NCI-H1092 treated with DMSO at 0.1 percent for 48 hours (cell line): ENCODE measurements at regions not wholly inside any gene's neighbourhood (a gene's known extent, or its start where the extent isn't known, plus 50 kb on each side); places are given as distances from the start of the nearest gene placed in this dataset.
"Not testable (repeated sequence)": the region's sequence is repeated elsewhere in the genome, so short reads cannot be mapped to it uniquely, and the experiment has no call there.

ENCODE experiments used
- DNase-seq: peaks from one replicate; lab custom pipeline; 2025; lab: John Stamatoyannopoulos, UW

DNA sequence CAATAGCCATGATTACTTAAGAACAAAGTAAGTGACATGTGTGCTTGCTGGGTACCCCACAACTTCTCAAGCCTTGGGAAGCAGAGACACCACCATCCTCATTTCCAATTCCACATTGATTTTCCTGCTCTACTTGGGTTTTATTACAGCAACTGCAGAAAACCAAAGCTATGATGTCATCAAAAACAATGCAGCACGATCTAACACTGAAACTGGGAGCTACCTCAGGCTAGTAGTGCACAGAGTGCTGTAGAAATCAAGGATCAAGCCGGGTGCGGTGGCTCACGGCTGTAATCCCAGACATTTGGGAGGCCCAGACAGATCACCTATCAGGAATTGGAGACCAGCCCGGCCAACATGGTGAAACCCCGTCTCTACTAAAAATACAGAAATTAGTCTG is 174.4 kb upstream of the MSX2 start:
- no peak for DNase-seq

DNA sequence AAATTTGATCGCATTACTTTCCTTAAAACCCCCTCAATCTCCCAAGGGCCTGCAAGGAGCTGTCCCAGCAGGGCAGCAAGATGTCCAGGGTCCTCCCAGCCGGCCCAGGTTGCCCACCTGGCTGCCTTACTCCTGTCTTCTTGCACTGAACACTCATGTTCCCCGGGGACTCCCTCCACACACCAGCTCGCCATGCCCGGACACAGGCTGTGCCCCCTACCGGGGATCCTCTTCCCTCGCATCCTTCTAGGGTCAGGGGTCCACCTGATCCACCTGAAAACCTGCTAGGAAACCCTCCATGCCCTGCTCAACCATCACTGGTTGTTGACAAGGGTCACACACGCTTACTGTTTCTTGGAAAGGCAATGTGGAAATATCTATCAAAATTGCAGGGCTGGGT is 172.0 kb upstream of the MSX2 start:
- DNase-seq = no peak

DNA sequence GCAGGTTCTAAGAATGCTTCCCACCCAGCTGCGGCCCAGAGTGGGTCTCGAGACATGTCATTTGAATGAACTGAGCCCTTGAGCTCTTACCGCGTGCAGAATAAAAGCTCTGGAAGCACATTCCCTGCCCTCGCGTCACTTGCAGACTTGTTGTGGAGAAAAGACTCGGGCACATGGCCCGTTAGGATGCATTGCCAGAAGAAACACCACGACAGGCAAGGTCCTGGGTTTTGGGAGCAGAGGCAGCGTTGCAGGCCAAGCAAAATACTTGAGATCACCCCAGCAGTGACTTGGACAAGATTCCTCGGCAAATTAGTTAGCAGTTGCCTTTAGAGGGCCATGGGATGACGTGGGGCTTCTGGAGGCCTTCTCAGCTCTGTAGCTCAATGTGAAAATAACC is 170.8 kb upstream of the MSX2 start:
- no peak for DNase-seq

DNA sequence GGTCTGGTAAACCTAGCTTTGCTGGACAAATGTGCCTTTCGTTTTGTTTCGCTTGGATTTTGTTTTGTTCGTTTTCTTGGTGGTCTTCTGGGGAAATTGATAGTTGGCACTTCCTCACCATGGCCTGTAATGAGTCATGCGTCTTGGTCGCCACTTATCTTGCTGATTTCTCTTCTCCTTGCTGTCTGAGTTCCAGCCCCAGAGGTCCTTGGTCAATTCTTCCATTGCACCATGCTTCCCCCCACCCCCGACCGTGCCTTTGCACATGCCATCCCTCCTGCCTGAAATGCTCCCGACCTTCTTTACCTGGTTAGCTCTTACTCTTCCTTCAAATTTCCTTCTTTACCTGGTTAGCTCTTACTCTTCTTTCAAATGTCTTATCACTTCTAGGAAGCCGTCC is 168.7 kb upstream of the MSX2 start:
- no peak for DNase-seq

DNA sequence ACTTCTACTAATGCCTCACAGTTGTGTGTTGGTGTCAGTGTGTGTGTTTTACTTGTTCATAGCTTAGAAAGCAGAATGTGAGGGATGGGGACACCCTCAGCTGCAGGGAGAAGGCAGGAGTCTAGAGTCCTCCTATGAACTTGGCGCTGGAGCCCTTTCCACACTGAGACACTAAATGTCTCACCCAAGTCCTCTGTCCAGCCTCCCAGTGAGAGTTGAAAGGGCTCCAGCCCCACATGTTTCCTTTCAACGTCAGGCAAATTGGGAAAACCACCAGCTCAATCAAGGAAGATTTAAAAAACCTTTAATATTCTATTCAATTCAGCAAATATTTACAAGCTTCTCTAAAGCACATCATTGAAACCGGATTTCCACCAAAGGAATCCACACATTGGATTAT is 167.6 kb upstream of the MSX2 start:
- DNase-seq = no peak

DNA sequence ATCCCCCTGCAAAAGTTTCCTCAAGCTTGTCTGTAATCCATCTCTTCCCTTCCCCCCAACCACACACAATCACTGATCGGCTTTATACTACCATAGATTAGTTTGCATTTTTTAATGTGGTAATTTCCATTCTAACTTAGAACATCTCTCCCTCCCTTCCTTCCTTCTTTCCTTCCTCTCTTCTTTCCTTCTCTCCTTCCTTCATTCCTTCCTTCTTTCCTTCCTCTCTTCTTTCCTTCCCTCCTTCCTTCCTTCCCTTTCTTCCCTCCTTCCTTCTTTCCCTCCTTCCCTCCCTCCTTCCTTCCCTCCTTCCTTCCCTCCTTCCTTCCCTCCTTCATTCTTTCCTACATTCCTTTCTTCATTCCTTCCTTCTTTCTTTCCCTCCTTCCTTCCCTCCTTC is 166.2 kb upstream of the MSX2 start:
- no peak for DNase-seq

DNA sequence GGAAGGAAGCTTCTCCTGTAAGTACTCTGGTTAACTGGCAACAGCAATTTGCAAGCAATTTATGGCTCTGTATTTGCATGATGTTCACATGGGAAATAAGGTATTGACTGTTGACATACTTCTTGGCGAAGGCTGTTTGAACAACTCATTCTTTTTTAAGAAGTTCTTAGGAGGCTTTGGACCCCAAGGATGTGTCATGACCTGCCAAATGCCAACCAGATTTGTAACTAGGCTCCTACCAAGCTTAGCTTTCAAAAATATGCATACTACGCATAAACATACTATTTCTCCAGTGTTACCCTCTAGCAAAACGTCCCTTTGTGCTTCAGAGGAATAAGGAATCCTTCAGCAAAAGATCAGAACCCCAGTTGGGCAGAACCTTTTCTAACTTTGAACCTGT is 165.2 kb upstream of the MSX2 start:
- DNase-seq = no peak

DNA sequence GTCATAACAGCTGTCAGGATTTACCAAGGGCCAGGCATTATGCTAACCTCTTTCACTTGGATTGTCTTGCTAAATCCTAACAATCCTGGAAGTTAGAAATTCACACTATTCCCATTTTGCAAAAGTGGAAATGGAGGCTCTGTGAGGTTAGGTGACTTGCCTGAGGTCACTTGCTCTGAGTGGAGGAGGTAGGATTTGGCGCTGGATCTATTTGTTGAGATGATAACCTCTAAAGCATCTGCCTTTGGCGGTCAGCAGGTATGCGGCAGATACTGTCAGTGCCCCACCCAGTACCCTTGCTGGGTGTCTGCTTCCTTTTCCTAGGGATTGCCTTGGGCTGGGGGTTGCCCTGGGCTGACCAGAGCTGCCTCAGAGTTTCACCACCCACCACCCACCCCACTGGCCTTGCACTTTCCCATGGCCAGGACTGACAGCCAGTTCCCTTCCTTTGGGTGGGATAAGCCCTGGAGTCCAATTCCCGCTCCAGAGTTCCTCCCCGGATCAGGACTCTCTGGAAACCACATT is 164.8 kb upstream of the MSX2 start:
- DNase-seq = no peak

DNA sequence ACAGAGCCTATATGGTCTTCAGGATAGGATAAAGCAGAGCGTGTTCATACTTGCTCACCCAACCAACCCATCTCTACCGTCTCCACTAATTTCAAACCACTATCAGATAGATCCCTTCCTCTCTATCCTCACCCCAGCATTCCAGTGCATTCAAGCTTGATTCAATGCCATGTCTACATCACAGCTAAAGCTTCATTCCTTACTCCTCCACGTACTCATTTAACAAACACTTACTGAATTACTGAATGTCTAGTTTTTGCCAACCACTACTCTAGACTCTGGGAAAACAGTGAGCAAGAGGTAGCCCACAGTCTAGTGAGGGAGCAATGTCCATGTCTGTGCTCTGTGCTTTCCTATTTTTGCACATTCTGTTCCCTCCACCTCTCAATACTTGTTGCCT is 163.5 kb upstream of the MSX2 start:
- DNase-seq = no peak

DNA sequence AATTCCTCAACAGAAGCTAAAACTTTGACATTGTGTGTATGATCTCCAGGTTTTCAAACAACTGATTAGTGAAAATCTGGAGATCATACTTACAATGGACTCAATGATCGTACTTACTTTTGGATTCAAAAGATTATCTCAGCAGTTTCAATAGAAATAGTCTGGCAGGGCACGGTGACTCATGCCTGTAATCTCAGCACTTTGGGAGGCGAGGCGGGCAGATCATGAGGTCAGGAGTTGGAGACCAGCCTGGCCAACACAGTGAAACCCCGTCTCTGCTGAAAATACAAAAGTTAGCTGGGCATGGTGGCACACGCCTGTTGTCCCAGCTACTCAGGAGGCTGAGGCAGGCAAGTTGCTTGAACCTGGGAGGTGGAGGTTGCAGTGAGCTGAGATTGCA is 161.3 kb upstream of the MSX2 start:
- not testable (repeated sequence) for DNase-seq

DNA sequence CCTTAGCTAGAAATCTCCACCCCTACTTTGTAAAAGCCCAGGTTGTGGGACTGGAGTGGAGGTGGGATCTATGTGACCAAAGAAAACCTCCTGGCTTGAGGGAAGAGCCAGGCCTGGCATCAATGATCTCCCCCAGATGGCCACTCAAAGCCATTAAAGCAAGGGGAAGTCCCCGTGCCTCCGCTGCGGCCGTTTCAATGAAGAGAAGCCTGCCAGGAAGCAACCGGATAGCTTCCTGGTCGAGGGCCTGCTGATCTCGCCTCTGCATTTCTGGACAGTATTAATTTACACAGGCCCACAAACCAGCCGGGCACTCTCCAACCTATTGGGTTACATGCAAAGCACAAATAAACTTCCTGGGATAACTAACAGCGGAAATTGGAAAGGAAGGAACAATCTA is 160.5 kb upstream of the MSX2 start:
- DNase-seq = no peak

DNA sequence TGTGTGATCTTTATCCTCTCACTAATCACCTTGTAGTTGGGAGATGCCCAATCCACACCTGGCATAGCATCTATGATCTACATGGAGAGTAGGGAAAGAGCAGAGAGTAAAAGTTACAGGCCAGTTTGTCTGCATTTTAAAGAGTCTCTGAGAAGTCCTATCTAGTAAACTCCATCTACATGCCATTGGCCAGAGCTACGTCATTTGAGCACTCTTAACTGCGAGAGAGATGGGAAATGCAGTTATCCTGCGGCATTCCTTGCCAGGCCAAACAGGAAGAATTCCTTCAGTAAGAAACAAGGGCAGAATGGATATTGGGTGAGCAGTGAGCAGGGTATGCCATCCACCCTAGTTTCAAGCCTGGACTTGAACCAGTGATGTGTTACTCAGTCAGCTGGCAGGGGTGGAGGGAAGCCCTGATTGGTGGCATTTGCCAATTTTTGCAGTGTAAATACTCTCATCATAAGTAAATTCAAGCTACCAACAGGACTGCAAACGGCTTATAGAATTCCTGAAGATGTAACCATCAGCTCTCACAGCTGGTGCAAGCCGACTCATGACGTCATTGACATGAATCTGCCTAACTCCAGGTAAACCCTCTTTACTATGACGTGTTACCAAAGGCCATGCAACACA is 156.8 kb upstream of the MSX2 start:
- no peak for DNase-seq

DNA sequence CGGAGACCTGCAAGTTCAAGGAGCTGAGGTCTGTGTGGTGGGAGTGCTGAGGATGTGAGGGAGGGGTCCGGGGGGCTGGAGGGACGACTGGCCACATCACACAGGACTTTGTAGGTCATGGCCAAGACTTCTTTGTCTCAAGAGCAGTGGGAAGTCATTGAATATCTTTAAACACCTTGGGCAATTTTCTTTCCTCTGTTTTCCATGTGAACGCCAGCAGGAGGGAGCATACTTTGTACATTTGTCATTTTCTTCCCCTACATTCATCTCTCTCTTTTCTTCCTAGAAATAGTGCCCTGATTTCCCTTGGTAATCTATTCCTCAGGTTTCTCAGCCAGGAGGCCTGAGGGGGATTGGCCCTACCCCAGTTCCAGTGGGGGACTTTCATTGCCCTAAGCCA is 153.7 kb upstream of the MSX2 start:
- no peak for DNase-seq

DNA sequence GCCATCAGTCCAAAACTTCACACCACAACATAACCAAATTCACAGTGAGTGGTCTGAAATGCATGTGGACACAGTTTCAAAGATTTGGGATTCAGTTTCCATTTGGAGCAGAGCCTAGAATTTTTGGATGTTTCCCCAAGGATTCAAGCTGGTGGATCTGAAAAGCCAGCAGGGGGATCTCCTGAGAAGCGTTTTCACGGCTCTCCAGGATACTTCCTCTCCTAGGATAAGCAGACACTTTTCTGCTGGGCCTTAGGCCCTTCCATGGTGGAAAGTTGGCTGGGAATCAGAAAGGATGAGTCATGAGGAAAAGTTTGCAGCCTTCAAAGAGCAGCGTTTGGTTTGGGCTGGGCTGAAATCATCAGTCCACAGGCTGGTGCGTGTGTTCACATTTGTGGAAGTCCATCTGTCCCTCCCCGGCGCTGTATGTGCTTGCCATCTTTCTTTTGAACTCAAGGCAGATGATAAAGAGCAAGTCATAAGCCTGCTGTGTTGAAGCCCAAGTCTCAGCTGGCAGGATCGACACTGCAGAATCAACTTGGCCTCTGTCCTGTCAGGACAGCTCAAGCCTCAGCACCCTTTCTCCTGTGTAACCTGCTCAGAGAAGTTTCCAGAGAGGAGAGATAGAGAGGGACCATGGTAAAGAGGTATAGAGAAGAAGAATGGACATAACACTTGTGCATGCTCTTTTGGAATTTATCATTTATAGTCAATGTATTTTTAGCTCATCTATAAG is 152.6 kb upstream of the MSX2 start:
- DNase-seq = no peak

DNA sequence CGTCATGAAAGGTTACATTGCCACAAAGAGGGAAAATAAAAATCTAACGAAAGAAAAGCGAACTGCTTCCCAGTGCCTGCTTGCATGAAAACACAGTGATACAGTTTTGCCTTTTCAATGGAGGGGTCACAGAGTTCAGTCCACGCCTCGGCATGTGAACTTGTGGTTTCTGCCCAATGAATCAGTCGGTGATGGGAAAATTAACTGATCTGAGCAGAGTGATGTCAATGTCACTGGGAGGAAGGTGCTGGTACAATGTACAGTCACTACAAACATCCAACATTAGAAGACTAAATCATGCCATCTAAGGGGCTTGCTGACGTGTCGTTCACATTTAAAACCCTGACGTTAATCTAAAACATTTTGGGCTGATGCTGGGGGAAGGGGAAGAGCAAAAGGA is 151.8 kb upstream of the MSX2 start:
- DNase-seq = no peak

DNA sequence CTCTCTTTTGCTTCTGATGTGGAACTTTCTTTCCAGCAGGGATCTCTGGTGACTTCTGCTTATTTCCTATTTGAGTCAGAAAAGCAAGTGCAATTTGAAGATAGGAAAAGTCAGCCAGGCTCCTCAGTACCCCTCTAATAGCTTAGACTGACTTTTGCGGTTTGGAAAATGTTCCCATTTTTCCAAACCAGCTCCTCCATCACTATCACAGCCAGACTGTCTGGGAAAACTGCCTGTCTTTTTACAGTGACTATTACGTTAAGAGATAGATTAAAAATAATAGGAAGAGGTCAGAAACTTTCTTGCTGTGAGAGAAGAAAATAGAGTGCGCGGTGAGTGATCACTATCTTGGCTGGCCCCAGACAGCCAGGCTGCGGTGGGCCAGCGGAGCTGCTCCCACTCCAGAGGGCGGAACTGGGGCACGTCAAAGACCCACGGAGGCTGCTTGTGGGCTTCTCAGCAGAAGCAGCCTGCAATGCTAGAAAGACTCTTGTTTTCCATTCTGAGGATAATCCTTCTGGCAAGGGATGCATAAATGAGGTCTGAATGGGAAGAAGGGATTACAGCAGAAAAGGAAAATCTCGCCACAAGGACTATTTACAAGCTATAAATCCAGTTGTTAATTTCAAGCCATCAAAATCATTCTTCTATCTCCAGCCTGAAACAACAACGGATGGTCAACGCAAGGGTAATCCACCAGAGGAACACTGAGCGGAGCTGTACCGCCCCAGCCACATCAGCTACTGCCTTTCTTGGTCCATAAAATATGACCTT is 151.0 kb upstream of the MSX2 start:
- no peak for DNase-seq

DNA sequence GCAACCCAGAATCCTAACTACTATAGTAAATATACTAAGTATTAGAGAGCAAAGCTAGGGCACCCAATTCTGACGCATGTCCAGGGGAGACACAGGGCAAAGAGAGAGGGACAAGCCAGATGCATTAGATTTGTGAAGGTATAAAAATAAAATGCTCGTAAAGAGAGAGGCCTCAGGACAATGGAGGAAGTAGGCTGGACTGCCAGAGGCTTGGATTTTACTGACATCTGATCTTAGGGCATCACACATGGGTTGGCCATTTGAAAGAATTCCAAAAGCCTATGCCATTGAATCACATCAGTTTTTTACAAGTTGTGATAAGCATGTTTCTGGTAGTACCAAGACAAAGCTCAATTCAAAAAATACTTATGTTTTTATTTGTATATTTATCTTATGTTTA is 149.3 kb upstream of the MSX2 start:
- DNase-seq = no peak

DNA sequence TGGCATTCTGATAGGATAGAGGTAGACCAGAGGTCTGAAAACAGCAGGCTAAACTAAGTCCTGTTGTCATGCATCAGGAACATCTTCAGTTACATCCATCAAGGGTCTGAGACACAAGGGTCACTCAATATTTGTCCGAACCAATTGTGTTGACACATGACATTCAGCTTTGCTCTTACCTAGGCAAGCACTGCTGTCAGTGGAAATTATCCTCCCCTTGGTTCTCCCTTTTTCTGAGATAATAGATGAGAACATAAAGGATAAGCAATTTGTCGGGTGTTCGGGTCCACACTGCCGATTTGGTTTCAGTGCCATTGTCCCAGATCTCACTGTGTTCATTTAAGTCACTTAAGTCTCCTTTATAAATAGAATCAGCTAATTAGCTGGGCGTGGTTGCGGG is 148.3 kb upstream of the MSX2 start:
- no peak for DNase-seq

DNA sequence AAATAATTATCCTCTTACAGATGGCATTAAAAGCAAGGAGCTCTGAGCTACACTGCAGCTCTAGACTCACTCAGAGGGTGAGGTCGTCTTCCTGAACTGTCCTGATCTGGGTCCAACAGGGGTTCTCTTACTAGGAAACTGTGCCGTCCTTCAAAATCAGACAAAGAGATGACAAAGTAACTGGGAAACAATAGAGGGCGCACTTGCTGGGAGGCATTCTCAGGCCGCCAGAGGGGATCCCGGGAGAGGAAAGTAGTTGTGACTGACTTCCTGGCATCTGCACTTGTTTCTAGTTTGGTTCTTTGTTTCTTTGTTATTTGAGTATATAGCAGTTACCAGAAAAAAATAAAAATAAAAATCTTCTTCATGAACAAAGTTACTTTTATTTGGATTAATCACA is 142.9 kb upstream of the MSX2 start:
- DNase-seq = no peak

DNA sequence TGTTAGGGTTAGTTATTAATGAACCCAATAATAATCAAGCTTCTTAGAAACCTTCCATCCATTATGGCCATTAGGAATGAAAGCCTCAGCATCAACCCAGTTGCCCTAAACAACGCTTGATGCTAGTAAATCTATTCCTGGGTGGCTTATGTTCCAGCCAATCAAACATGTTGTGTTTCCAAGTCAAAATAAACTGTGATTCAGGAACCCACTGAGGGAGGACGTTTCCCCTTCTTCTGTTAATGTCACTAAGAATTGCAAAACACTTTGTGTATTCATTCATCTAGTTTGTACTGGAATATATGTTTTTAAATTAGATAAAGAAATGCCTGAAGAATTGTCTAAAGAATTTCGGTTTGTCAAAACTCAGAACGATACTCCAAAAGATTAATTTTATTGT is 142.5 kb upstream of the MSX2 start:
- DNase-seq = no peak

DNA sequence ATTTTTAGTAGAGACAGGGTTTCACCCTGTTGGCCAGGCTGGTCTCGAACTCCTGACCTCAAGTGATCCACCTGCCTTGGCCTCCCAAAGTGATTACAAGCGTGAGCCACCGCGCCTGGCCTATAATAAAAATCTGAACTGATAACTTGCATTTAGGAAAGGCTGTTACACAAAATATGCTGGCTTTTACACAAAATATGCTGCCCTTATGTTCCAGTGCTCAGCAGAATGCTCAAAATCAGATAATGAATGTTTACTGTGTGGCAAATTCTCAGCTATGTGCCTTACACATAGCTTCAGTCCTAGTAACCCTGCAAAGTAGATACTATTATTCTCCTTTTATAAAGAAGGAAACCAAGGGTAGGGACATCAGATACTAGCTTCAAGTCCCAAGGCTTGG is 141.3 kb upstream of the MSX2 start:
- DNase-seq = no peak

DNA sequence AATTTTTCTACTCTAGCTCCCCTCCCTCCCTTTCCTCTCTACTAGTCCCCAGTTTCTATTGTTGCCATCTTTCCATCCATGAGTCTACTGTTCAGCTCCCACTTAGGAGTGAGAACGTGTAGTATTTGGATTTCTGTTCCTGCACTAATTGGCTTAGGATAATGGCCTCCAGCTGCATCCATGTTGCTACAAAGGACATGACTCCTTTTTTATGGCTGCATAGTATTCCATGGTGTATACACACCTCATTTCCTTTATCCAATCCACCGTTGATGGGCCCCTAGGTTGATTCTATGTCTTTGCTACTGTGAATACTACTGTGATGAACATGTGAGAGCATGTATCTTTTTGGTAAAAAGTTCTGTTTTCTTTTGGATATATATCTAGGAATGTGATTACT is 138.9 kb upstream of the MSX2 start:
- no peak for DNase-seq

DNA sequence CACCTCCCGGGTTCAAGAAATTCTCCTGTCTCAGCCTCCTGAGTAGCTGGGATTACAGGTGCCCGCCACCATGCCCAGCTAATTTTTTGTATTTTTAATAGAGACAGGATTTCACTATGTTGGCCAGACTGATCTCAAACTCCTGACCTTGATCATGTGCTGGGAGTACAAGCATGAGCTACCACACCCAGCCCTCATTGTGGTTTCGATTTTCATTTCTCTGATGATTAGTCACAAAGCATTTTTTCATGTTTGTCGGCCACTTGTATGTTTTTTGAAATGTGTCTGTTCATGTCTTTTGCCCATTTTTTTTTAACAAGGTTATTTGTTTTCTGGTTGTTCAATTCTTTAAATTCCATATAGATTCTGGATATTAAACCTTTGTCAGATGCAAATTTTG is 138.2 kb upstream of the MSX2 start:
- DNase-seq = not testable (repeated sequence)
